H9 (cell line): ENCODE measurements at regions not wholly inside any gene's neighbourhood (a gene's known extent, or its start where the extent isn't known, plus 50 kb on each side); places are given as distances from the start of the nearest gene placed in this dataset.

Source experiments
- DNase-seq: peaks from one replicate; pipeline ENCODE4 v3.0.0-alpha.2; 2017
- H2AFZ ChIP-seq: one replicate; pipeline ENCODE4 v1.6.1; 2013; ENCODE audit warnings: mild to moderate bottlenecking, low read length, control low read depth, moderate library complexity
- H2AK5ac ChIP-seq: 2 replicates; pipeline ENCODE4 v1.6.1; 2013; ENCODE audit warnings: low read length, control low read depth, mixed read lengths; ENCODE audit not compliant: insufficient read length
- H2BK120ac ChIP-seq: one replicate; pipeline ENCODE4 v1.6.1; 2013; ENCODE audit warnings: low read depth, mild to moderate bottlenecking, low read length, control low read depth, inconsistent platforms; ENCODE audit not compliant: poor library complexity, severe bottlenecking
- H2BK12ac ChIP-seq: 2 replicates; pipeline ENCODE4 v1.6.1; 2013; ENCODE audit warnings: low read length, control low read depth, mixed read lengths, low read depth; ENCODE audit not compliant: insufficient read length
- H2BK15ac ChIP-seq: 2 replicates; pipeline ENCODE4 v1.6.1; 2013; ENCODE audit warnings: low read depth, low read length, control low read depth
- H2BK20ac ChIP-seq: one replicate; pipeline ENCODE4 v1.6.1; 2013; ENCODE audit warnings: low read depth, mild to moderate bottlenecking, low read length, control low read depth, inconsistent platforms; ENCODE audit not compliant: poor library complexity, severe bottlenecking
- H2BK5ac ChIP-seq: 2 replicates; pipeline ENCODE4 v1.6.1; 2013; ENCODE audit warnings: low read length, control low read depth, mixed read lengths; ENCODE audit not compliant: insufficient read length
- H3K14ac ChIP-seq: 2 replicates; pipeline ENCODE4 v1.6.1; 2013; ENCODE audit warnings: low read length, control low read depth; ENCODE audit not compliant: insufficient read depth
- H3K18ac ChIP-seq: 2 replicates; pipeline ENCODE4 v1.6.1; 2013; ENCODE audit warnings: low read depth, mild to moderate bottlenecking, mixed read lengths, low read length, control low read depth; ENCODE audit not compliant: insufficient read length
- H3K23ac ChIP-seq: 2 replicates; pipeline ENCODE4 v1.6.1; 2013; ENCODE audit warnings: low read length, control low read depth, mixed read lengths, low read depth; ENCODE audit not compliant: insufficient read length
- H3K23me2 ChIP-seq: 2 replicates; pipeline ENCODE4 v1.6.1; 2013; ENCODE audit warnings: low read depth, mild to moderate bottlenecking, mixed read lengths, low read length, control low read depth; ENCODE audit not compliant: insufficient read length, poor library complexity, severe bottlenecking
- H3K27ac ChIP-seq: 2 replicates; pipeline ENCODE4 v1.5.1; 2013; ENCODE audit warnings: low read length, control low read depth, mixed read lengths, low read depth; ENCODE audit not compliant: insufficient read length
- H3K27me3 ChIP-seq: 2 replicates; pipeline ENCODE4 v1.6.1; 2013; ENCODE audit warnings: low read length, control low read depth, inconsistent platforms; ENCODE audit not compliant: insufficient read depth
- H3K4ac ChIP-seq: 2 replicates; pipeline ENCODE4 v1.6.1; 2013; ENCODE audit warnings: low read depth, mild to moderate bottlenecking, control low read depth, inconsistent platforms, low read length, moderate library complexity
- H3K4me1 ChIP-seq: 2 replicates; pipeline ENCODE4 v1.6.1; 2013; ENCODE audit warnings: low read length, control low read depth, inconsistent platforms; ENCODE audit not compliant: insufficient read depth
- H3K4me2 ChIP-seq: 2 replicates; pipeline ENCODE4 v1.6.1; 2013; ENCODE audit warnings: low read length, control low read depth, mixed read lengths; ENCODE audit not compliant: insufficient read length, insufficient read depth
- H3K56ac ChIP-seq: 2 replicates; pipeline ENCODE4 v1.6.1; 2013; ENCODE audit warnings: low read depth, mild to moderate bottlenecking, mixed read lengths, low read length, control low read depth; ENCODE audit not compliant: insufficient read length
- H3K79me1 ChIP-seq: 2 replicates; pipeline ENCODE4 v1.6.1; 2013; ENCODE audit warnings: low read depth, mild to moderate bottlenecking, moderate library complexity, low read length, control low read depth, inconsistent platforms; ENCODE audit not compliant: insufficient read depth, poor library complexity, severe bottlenecking
- H3K79me2 ChIP-seq: 2 replicates; pipeline ENCODE4 v1.6.1; 2013; ENCODE audit warnings: low read length, control low read depth, inconsistent platforms; ENCODE audit not compliant: insufficient read depth
- H3K9ac ChIP-seq: 2 replicates; pipeline ENCODE4 v1.6.1; 2013; ENCODE audit warnings: low read length, control low read depth, mixed read lengths; ENCODE audit not compliant: insufficient read length; ENCODE audit errors: extremely low read depth
- H3K9me3 ChIP-seq: one replicate; pipeline ENCODE4 v1.6.1; 2013; ENCODE audit warnings: low read depth, low read length, inconsistent platforms; ENCODE audit not compliant: control insufficient read depth
- H3T11ph ChIP-seq: one replicate; pipeline ENCODE4 v1.6.1; 2013; ENCODE audit warnings: mild to moderate bottlenecking, low read length, control low read depth, inconsistent platforms
- H4K20me1 ChIP-seq: one replicate; pipeline ENCODE4 v1.6.1; 2013; ENCODE audit not compliant: control insufficient read depth, insufficient read length, insufficient read depth
- H4K5ac ChIP-seq: 2 replicates; pipeline ENCODE4 v1.6.1; 2013; ENCODE audit warnings: low read depth, mild to moderate bottlenecking, mixed read lengths, low read length, control low read depth; ENCODE audit not compliant: insufficient read length
- H4K8ac ChIP-seq: replicated peaks from 2 replicates; pipeline ENCODE4 v1.6.1; 2013; ENCODE audit warnings: low read length, control low read depth, mixed read lengths, low read depth; ENCODE audit not compliant: insufficient read length
- H4K91ac ChIP-seq: 2 replicates; pipeline ENCODE4 v1.6.1; 2013; ENCODE audit warnings: low read depth, mild to moderate bottlenecking, moderate library complexity, mixed read lengths, low read length, control low read depth; ENCODE audit not compliant: insufficient read length
- H3K27ac Mint-ChIP-seq, 3 experiments: 2 replicates in 2 of 3; 3 replicates in 1 of 3; pipeline ENCODE4 v1.8.0; 2020 to 2021; ENCODE audit warnings: mixed read lengths in 3 of 3, mild to moderate bottlenecking in 1 of 3, moderate library complexity in 1 of 3
- H3K27me3 Mint-ChIP-seq: 2 replicates; pipeline ENCODE4 v1.8.0; 2021; ENCODE audit warnings: low read depth, mild to moderate bottlenecking, moderate library complexity, mixed read lengths
- H3K36me3 Mint-ChIP-seq, 3 experiments: 2 replicates in 2 of 3; 3 replicates in 1 of 3; pipeline ENCODE4 v1.8.0; 2020 to 2021; ENCODE audit warnings: low read depth in 3 of 3, mixed read lengths in 3 of 3; ENCODE audit not compliant: insufficient read depth in 1 of 3
- H3K4me1 Mint-ChIP-seq, 2 experiments: 2 replicates each; pipeline ENCODE4 v1.8.0; 2020; ENCODE audit warnings: mixed read lengths in 2 of 2
- H3K4me3 Mint-ChIP-seq, 2 experiments: 2 replicates in 1 of 2; 3 replicates in 1 of 2; pipeline ENCODE4 v1.8.0; 2020 to 2021; ENCODE audit warnings: mild to moderate bottlenecking in 2 of 2, mixed read lengths in 2 of 2, moderate library complexity in 1 of 2
- H3K9me3 Mint-ChIP-seq, 2 experiments: 2 replicates in 1 of 2; 3 replicates in 1 of 2; pipeline ENCODE4 v1.8.0; 2020; ENCODE audit warnings: mild to moderate bottlenecking in 2 of 2, mixed read lengths in 2 of 2, moderate library complexity in 1 of 2
- CTCF ChIP-seq: fragments of 200-600 bp; sonication (generic); conservative IDR thresholded peaks from 3 replicates; pipeline ENCODE4 v1.8.0; 2021; ENCODE audit warnings: antibody characterized with exemption, mild to moderate bottlenecking
- WGBS: extraction: QIAGEN DNeasy Blood & Tissue Kit; methylation state at CpG from one replicate; pipeline ENCODE4 v1.1.7; 2013; ENCODE audit warnings: missing lambda C conversion rate, low lambda C conversion rate, mixed read lengths; ENCODE audit not compliant: insufficient read length; ENCODE audit errors: extremely low coverage; 5-methylcytosine and 5-hydroxymethylcytosine counted together

GRCh38 chr16:8237452-8237851 is 352.9 kb downstream of the TMEM114 start:
- Histone ChIP-seq H3K18ac (no peak overlapping the region), H2BK5ac (no peak overlapping the region), H3K4ac (no peak overlapping the region), H4K8ac (no peak overlapping the region), H3K27me3 (no peaks in the 10 kb centered on the region), H2AK5ac (no peak overlapping the region), H2BK12ac (no peak overlapping the region), H3K9me3 (no peaks in the 10 kb centered on the region), H3K9ac (no peak overlapping the region), H3K27ac (no peak overlapping the region), H2AFZ (no peak overlapping the region), H2BK15ac (no peak overlapping the region), H2BK120ac (no peak overlapping the region), H3K23ac (no peak overlapping the region), H4K5ac (no peak overlapping the region), H4K91ac (no peak overlapping the region), H3K56ac (no peak overlapping the region), H3K23me2 (no peaks in the 10 kb centered on the region), H4K20me1 (no peaks in the 10 kb centered on the region), H3T11ph (no peak overlapping the region), H3K4me2 (no peak overlapping the region), H3K14ac (no peak overlapping the region), H3K4me1 (no peaks in the 10 kb centered on the region), H2BK20ac (no peak overlapping the region), H3K79me2 (no peaks in the 10 kb centered on the region), H3K79me1 (no peaks in the 10 kb centered on the region)
- no peak overlapping the region for H3K4me3 Mint-ChIP-seq
- no peak for TF ChIP-seq CTCF
- no CpG with 5 or more reads among the region's 3 CpGs for WGBS
- no peaks in the 10 kb centered on the region for H3K9me3 Mint-ChIP-seq
- no peak overlapping the region; a peak in 1 of 7 replicates for H3K27ac Mint-ChIP-seq
- DNase-seq = no peak
- peaks cover 5 to 10% of the 10 kb centered on the region in 2 experiments for H3K4me1 Mint-ChIP-seq
- peaks cover 2% of the 10 kb centered on the region for H3K27me3 Mint-ChIP-seq
- no peaks in the 10 kb centered on the region; a peak in 1 of 7 replicates for H3K36me3 Mint-ChIP-seq
